Stimulated activated CD4-positive, alpha-beta T cell treated with anti-CD3 and anti-CD28 coated beads, Interleukin-4, amount 100 ng/mL, for 4 hours (primary cell): ENCODE measurements at regions not wholly inside any gene's neighbourhood (a gene's known extent, or its start where the extent isn't known, plus 50 kb on each side); places are given as distances from the start of the nearest gene placed in this dataset.
"Not testable (repeated sequence)": the region's sequence is repeated elsewhere in the genome, so short reads cannot be mapped to it uniquely, and the experiment has no call there.

Experiments
- DNase-seq, 2 experiments: peaks; one replicate each; pipeline ENCODE4 v3.0.0-alpha.2; 2020

- no peak for DNase-seq
Observed at GRCh38 chr15:62848632-62849050, 193.9 kb upstream of the TPM1 start.

GRCh38 chr15:62849316-62850106 is 193.0 kb upstream of the TPM1 start:
- no peak for DNase-seq

GRCh38 chr15:62850318-62850717 is 192.2 kb upstream of the TPM1 start:
- DNase-seq = no peak

- no peak for DNase-seq
Observed at GRCh38 chr15:62850791-62851291, 191.7 kb upstream of the TPM1 start.

- no peak for DNase-seq
Observed at GRCh38 chr15:62853114-62853840, 189.3 kb upstream of the TPM1 start.

GRCh38 chr15:62853841-62854225 is 188.7 kb upstream of the TPM1 start:
- no peak for DNase-seq

GRCh38 chr15:62854420-62855084 is 188.0 kb upstream of the TPM1 start:
- no peak for DNase-seq

GRCh38 chr15:62855085-62855476 is 187.5 kb upstream of the TPM1 start:
- DNase-seq = no peak

- DNase-seq = no peak
Observed at GRCh38 chr15:62856466-62857246, 185.9 kb upstream of the TPM1 start.

- DNase-seq = no peak
Observed at GRCh38 chr15:62857411-62857853, 185.1 kb upstream of the TPM1 start.

- DNase-seq = no peak
Observed at GRCh38 chr15:62858343-62858742, 184.2 kb upstream of the TPM1 start.

GRCh38 chr15:62862717-62863116 is 179.8 kb upstream of the TPM1 start:
- DNase-seq = no peak

GRCh38 chr15:62866366-62866765 is 176.2 kb upstream of the TPM1 start:
- no peak for DNase-seq

- no peak for DNase-seq
Observed at GRCh38 chr15:62867844-62868243, 174.7 kb upstream of the TPM1 start.

- DNase-seq = no peak
Observed at GRCh38 chr15:62868507-62868906, 174.0 kb upstream of the TPM1 start.

- DNase-seq = no peak
Observed at GRCh38 chr15:62869116-62869515, 173.4 kb upstream of the TPM1 start.

GRCh38 chr15:62870216-62870615 is 172.3 kb upstream of the TPM1 start:
- DNase-seq = no peak

- not testable (repeated sequence) for DNase-seq
Observed at GRCh38 chr15:62870701-62871100, 171.8 kb upstream of the TPM1 start.

GRCh38 chr15:62873203-62873602 is 169.3 kb upstream of the TPM1 start:
- no peak for DNase-seq

- DNase-seq = no peak
Observed at GRCh38 chr15:62874064-62874463, 168.5 kb upstream of the TPM1 start.

GRCh38 chr15:62874959-62875625 is 167.5 kb upstream of the TPM1 start:
- no peak for DNase-seq

- no peak for DNase-seq
Observed at GRCh38 chr15:62875626-62876021, 166.9 kb upstream of the TPM1 start.
